ENCODE measurements at regions not wholly inside any gene's neighbourhood (a gene's known extent, or its start where the extent isn't known, plus 50 kb on each side); places are given as distances from the start of the nearest gene placed in this dataset.

GRCh38 chr7:73963252-73963822, 64.6 kb upstream of the ELN start:
- ChIA-PET CTCF (interaction anchor here (0.7 kb wide), 1 partner anchor 219 kb away, joined by 3 read pairs; no protein-coding TSS in a partner anchor), POLR2A (interaction anchor here (0.6 kb wide), 1 partner anchor 524 kb away, joined by 3 read pairs; no protein-coding TSS in a partner anchor)
- H3K4me3 Mint-ChIP-seq (ENCODE audit: unreplicated experiment), result no peak overlapping the region
- H3K9me3 Mint-ChIP-seq (ENCODE audit: unreplicated experiment), result peaks cover 27% of the 10 kb centered on the region
- TF ChIP-seq, protein P1, sequence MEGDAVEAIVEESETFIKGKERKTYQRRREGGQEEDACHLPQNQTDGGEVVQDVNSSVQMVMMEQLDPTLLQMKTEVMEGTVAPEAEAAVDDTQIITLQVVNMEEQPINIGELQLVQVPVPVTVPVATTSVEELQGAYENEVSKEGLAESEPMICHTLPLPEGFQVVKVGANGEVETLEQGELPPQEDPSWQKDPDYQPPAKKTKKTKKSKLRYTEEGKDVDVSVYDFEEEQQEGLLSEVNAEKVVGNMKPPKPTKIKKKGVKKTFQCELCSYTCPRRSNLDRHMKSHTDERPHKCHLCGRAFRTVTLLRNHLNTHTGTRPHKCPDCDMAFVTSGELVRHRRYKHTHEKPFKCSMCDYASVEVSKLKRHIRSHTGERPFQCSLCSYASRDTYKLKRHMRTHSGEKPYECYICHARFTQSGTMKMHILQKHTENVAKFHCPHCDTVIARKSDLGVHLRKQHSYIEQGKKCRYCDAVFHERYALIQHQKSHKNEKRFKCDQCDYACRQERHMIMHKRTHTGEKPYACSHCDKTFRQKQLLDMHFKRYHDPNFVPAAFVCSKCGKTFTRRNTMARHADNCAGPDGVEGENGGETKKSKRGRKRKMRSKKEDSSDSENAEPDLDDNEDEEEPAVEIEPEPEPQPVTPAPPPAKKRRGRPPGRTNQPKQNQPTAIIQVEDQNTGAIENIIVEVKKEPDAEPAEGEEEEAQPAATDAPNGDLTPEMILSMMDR (IDR thresholded peaks at IDR 0.05; ENCODE audit: unreplicated experiment), result no peak
- no peaks in the 10 kb centered on the region for H3K4me1 Mint-ChIP-seq (ENCODE audit: insufficient read depth, unreplicated experiment)
- peaks cover 5% of the 10 kb centered on the region for H3K27me3 Mint-ChIP-seq (ENCODE audit: insufficient read depth, unreplicated experiment)
- intact Hi-C loops (cut with micrococcal nuclease), result no loop called here
- no peaks in the 10 kb centered on the region for H3K36me3 Mint-ChIP-seq (ENCODE audit: insufficient read depth, unreplicated experiment)
- no peak overlapping the region for H3K27ac Mint-ChIP-seq (ENCODE audit: low read depth, unreplicated experiment)
- DNase-seq (ENCODE audit: unreplicated experiment), result no peak
- BruUV-seq (replicated peaks), result no TSS peak

DNA sequence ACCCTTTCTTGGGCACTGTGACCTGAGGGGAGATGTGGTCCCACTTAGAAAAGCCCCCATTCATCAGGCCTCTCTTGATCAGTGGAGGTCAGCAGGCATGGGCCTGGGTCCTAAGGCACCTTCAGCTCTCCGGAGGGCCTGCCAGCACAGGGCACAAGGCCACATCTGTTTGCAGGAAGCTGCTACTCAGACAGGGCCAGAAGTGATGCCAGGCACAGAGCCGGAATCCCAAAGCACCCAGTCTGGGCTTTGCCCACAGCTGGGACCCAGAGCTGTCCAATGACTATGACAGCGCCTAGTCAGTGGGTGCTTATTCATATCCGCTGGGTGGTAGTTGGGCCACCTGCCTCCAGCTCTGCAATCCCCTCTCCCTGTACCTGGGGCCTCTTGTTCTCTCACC, 63.2 kb upstream of the ELN start:
- ChIA-PET CTCF (interaction anchor here (0.6 kb wide), 1 partner anchor 61 kb away, joined by 5 read pairs; no protein-coding TSS in a partner anchor), POLR2A (interaction anchor here (0.7 kb wide), 1 partner anchor 94 kb away, joined by 3 read pairs; no protein-coding TSS in a partner anchor)
- Mint-ChIP-seq H3K27me3 (ENCODE audit: insufficient read depth, unreplicated experiment) (no peaks in the 10 kb centered on the region), H3K27ac (ENCODE audit: low read depth, unreplicated experiment) (no peak overlapping the region), H3K4me1 (ENCODE audit: insufficient read depth, unreplicated experiment) (no peaks in the 10 kb centered on the region), H3K36me3 (ENCODE audit: insufficient read depth, unreplicated experiment) (no peaks in the 10 kb centered on the region), H3K9me3 (ENCODE audit: unreplicated experiment) (peaks cover 27% of the 10 kb centered on the region), H3K4me3 (ENCODE audit: unreplicated experiment) (no peak overlapping the region)
- intact Hi-C loops (cut with micrococcal nuclease), result no loop called here
- BruUV-seq (replicated peaks), result no TSS peak
- no peak for DNase-seq (ENCODE audit: unreplicated experiment)
- TF ChIP-seq, protein P1 (IDR thresholded peaks at IDR 0.05; ENCODE audit: unreplicated experiment), result no peak

DNA sequence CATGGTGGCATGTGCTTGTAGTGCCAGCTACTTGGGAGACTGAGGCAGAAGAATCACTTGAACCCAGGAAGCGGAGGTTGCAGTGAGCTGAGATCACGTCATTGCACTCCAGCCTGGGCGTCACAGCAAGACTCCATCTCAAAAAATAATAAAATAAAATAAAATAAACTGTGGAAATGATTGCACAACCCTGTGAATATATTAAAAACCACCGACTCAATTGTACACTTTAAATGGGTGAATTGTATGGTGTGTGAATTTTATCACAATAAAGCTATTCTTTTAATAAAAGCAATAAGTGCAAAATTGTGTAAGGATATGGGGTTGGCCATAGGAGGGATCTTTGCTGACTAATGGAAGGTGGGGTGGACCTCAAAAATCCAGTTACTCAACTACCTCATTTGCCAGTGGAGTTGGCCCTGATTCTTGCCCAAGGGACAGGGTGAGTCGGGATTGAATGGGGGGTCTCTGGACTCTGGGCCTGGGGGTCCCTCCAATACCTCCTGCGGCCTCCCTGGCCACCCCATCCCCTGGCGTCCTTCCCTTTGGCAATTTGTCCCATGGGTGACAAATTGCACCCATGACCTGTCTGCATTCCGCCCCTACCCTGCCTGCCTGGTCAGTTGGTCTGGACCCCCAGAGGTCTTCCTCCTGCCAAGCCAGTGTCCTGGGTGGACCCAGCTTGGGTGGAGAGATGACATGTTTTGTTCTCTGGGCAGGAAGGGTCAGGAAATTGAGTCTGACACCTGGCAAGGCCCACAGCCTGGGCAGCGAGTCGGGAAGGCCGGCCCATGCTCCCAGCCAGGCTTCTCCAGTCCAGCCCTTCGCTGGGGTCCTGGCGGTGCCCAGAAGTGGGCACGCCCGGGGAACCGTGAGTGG, 61.7 kb upstream of the ELN start:
- POLR2A ChIA-PET, result no interaction called here
- TF ChIP-seq, protein P1 (IDR thresholded peaks at IDR 0.05; ENCODE audit: unreplicated experiment), result no peak
- CTCF ChIA-PET, result interaction anchor here (0.6 kb wide), 2 partner anchors 68 to 1892 kb away, joined by 3 read pairs; no protein-coding TSS in a partner anchor
- Mint-ChIP-seq H3K36me3 (ENCODE audit: insufficient read depth, unreplicated experiment) (no peaks in the 10 kb centered on the region), H3K27ac (ENCODE audit: low read depth, unreplicated experiment) (no peak overlapping the region), H3K4me3 (ENCODE audit: unreplicated experiment) (no peak overlapping the region), H3K9me3 (ENCODE audit: unreplicated experiment) (peaks cover 27% of the 10 kb centered on the region), H3K27me3 (ENCODE audit: insufficient read depth, unreplicated experiment) (peaks cover 5% of the 10 kb centered on the region), H3K4me1 (ENCODE audit: insufficient read depth, unreplicated experiment) (no peaks in the 10 kb centered on the region)
- no peak for DNase-seq (ENCODE audit: unreplicated experiment)
- no TSS peak for BruUV-seq (replicated peaks)
- intact Hi-C loops (cut with micrococcal nuclease), result no loop called here
